ENCODE measurements at regions not wholly inside any gene's neighbourhood (a gene's known extent, or its start where the extent isn't known, plus 50 kb on each side); places are given as distances from the start of the nearest gene placed in this dataset.
"Not testable (repeated sequence)": the region's sequence is repeated elsewhere in the genome, so short reads cannot be mapped to it uniquely, and the experiment has no call there.

DNA sequence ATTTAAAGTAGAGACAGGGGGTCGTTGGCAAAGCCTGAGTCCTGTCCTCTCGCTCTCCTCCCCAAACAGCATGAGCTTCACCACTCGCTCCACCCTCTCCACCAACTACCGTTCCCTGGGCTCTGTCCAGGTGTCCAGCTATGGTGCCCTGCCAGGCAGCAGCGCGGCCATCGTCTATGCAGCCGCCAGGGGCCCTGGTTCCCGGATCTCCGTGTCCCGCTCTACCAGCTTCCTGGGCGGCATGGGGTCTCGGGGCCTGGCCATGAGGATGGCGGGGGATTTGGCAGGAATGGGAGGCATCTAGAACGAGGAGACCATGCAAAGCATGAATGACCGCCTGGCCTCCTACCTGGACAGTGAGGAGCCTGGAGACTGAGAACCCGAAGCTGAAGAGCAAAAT is 1117.2 kb upstream of the MIR17HG start:
- DNase-seq = no peak

DNA sequence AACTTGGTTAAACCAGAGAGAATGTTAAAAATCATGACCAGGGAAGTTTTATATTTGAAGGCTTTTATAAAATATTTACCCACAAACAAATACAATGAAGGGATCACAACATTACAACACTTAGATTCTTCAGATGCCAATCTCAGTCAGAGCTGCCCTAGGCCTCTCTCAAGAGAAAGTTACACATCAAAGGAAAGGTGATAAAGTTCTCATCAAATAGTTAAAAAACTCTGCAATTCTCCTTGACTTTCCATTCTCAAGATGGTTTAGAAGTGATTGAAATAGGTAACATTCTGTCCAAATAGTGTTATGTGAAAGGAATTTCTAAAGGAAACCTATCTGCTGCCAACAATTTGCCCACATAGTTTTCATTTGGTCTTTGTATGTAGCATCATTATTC is 1115.2 kb upstream of the MIR17HG start:
- DNase-seq = no peak

DNA sequence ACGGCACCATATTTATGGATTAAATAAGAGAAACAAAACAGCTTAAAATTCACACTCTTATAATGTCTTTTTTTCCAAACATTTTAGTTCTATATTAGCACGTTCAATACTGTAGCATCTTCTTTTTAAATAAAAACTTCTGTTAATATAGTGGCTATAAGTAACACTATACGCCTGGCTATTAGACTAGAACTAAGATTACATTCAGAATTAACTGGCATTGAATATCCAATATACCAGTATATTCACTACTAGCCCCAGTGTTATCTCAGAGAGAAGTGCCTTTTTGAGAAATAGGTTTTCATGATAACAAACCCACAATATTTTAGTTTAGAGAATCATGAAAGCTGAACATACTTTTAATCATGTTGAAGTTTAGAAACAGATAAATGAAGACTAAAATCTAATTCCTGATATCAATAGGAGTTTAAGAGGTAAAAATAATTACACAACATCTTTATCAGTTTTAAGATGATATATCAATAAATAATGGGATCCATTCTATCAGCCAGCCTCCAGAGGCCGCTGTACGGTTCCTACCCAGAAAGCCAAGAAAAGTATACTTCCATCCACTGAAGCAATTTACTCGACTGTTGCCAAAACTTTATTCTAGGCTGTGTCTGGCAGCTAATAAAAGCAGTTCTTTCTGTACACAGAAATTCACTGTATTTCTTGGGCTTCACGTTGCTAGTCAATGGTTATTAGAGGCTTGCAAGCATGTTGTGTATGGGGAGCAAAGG is 1113.4 kb upstream of the MIR17HG start:
- DNase-seq = no peak

DNA sequence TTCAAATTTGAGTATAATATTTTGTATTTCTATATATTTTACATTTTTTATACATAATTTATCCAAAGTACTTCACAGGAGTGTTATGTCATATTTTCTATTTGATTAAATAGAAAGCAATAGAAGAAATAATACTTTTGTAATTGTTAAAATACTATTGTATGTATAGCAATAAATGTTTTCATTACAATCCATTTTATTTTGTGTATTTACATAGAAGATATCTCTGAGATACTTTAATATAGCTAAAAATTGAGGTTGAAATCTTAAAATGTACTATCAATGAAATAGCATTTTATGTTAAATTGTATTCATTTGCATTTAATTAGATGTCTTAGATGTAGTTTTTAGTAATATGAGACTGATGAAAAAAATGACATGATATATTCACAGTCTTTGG is 1109.6 kb upstream of the MIR17HG start:
- DNase-seq = no peak

DNA sequence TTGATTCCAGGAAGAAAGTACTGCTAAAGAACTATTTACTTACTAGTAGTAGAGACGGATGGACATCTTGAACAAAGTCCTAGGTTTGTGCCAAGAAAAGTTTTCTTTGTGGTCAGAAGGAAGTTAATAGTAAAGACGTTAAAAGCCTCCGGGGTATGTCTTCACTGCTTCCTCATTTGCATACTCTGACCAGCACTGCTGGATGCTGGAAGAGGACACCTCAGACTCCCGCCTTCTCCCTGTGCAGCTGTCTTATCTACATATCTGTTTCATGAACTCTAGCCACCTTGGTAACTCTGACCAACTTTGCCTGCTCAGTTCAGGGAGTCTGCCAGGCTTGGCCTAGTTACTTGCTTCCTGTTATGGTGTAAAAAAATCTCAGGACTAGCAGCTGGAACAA is 1109.1 kb upstream of the MIR17HG start:
- no peak for DNase-seq

DNA sequence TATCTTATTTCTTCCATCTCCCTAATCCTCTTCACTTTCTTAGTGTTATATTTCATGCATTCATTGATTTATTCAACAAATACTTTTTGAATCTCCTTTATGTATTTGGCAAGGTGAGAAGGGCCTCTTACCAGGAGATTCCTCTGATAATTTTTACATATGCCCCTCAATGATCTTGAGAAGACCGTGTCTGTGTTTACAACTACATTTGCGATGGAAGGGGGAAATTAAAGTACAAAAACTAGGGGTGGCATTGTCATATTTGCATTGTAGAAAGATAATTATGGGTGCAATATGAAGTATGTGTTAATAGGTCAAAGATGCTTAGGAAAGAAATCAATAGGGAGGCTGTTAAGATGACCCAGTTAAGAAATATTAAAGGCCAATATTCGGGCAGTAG is 1108.4 kb upstream of the MIR17HG start:
- DNase-seq = no peak

DNA sequence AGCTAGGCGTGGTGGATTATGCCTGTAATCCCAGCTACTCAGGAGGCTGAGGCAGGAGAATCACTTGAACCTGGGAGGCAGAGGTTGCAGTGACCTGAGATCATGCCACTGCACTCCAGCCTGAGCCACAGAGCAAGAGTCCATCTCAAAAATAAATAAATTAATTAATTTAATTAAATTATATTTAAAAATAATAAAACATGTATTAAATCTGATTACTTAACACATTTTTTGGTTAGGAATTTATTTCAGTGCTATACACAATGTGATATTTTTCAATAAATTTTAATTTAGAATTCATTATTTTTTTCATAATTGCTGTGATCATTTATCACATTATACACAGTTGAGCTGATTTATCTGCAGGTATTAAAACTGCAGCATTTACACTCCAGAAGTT is 1101.5 kb upstream of the MIR17HG start:
- no peak for DNase-seq

DNA sequence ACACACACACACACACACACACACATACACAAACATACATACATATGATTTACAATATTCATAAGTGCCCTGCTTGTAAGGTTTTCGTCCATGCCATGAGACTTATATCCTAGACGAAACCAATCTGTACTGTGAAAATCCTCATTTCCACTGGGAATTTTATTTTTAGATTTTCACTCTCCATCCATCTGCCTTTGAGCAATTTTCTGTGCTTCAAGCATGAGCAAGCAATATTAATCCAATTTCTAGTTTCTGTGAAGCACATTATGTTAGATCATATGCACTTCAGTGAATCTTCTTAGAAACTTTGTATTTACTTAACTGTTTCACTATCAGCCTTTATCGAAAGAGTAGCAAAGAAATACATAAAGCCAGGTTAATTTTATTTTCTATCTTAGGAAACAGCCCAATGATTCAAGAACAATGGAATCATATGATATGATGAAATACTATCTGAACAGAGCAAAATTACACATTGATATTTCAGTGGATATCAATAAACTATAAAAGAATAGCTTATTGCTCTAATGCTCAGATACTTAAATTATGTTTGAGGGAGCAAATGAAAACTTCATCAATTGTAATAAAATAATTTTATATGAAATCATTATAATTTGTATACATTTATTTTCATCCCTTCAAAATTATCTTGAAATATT is 1100.7 kb upstream of the MIR17HG start:
- no peak for DNase-seq

DNA sequence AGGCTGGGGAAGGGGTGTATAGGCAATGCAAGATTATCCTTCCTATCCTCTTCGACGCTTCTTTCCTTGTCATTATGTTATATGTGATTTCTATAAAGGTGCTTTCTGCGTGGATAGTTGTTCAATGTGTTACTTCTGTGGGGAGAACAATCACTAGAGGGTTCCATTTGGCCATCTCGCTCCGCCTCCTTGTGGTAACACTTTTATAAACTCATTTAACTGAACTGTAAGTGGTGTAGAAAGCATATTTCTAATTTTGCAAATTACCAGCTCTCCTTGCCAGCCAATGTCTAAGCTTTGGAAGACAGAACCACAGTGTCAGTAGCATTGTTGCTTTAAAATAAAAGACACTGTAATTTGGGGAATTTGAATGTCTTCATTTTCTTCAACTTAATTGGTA is 1093.7 kb upstream of the MIR17HG start:
- DNase-seq = no peak

DNA sequence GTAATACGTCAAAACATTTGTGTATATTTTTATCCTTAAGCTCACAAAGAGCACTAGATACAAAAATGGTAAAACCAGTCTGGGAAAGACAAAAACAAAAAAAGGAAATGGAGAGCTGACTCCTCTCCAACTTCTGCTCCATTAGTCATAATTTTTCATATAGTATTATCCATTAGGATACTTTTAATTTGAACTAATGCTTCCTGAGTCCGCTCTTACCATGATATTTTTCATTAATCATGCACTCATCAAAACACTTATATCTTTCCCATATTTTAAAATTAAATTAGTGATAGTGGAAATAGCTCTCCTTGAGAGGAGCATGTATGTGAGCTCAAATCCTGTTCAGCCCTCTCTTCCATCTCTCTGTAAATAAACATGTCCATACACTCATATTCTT is 1093.0 kb upstream of the MIR17HG start:
- DNase-seq = no peak

DNA sequence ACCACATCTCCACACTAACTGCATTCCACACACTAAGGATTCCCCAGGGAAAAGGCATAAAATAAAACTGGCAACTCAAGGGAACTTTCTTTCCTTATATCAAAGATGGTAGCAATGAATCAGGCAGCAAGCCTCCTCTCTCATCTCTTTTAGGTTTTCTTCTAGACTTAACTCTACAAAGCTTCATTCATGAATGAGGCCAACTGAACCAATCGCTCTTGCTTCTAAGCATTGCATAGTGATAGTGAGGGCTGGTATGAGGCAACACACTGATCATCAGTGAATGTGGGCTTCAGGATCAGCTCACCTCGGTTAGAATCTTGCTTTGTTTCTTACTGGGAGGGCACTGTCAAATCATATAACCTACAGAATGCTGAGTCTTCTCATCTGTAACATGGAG is 1090.7 kb upstream of the MIR17HG start:
- no peak for DNase-seq

DNA sequence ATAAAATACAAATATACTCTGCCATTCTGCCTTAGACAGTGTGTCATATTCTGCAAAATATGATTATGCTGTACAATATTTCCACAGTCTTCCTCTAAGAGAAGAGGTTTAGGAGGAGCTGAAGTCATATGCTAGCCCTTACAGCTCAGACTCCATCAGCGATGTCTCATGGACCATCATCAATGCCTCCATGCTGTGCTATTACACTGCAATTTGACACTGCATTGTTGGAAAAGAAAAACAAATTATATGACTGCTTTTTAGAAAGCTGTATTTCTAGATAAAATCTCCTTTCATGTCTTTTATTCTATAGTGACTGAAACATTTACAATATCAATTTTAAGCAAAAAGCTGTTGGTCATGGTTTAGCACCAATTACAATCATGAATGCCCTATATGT is 1089.4 kb upstream of the MIR17HG start:
- no peak for DNase-seq

DNA sequence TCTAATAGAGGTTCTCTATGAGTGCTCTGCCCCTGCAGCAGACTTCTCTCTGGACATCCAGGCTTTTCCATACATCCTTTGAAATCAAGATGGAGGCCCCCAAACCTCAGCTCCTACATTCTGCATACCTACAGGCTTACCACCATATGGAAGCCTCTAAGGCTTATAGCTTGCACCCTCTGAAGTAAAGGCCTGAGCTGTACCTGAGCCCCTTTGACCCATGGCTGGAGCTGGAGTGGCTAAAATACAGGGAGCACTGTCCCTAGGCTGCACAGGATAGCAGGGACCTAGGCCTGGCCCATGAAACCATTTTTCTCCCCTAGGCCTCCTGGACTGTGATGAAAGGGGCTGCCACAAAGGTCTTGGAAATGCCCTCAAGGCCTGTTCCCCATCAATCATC is 1086.1 kb upstream of the MIR17HG start:
- no peak for DNase-seq

DNA sequence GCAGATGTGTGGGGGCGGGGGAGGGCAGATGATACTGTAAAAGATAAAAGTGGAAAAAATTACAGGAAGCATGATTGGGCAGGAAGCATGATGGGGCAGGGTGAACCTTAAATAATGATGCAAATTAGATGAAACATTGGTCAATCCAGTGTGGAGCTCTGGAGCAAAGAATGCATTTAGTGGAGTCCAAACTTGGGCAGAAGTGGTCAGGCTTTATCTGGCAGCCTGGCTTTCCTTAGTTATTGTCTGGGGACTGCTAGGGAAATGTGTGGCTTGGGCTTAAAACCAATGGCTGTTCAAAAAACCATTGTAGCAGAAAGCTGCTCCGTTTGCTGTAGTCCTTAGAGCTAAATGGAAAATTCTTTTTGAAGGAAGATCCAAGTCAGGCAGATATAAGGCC is 1077.3 kb upstream of the MIR17HG start:
- no peak for DNase-seq

DNA sequence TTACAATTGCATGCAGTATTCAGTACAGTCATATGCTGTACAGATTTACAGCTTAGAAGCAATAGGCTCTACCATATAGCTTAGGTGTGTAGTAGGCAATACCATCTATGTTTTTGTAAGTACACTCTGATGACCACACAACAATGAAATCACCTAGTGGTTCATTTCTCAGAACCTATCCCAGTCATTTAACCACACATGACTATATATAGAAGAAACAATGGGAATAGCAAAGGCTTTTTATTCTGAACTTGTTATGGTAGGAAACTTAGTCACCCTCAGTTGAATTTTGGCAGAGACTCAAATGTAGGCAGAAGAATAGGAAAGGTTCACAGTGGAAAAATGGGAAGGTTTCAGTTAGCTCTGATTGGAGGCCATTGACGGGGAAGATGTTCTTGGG is 1075.1 kb upstream of the MIR17HG start:
- no peak for DNase-seq

DNA sequence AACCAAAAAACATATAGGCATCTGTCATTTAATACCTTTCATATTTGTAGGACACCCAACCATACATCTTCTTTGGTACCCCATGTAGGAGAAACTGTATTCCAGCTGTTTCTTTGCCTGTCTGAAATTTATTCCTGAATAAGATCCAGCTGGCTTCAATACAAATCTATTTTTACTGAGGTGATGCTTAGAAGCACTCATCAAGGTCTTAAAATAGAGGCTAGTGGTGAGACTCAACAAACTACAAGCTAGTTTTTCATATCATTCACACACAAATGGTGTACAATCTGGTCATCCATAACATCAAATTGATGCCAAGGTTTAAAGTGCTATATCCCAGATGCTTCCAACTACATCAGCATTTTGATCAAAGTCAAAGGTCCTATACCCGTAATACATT is 1071.3 kb upstream of the MIR17HG start:
- DNase-seq = no peak

DNA sequence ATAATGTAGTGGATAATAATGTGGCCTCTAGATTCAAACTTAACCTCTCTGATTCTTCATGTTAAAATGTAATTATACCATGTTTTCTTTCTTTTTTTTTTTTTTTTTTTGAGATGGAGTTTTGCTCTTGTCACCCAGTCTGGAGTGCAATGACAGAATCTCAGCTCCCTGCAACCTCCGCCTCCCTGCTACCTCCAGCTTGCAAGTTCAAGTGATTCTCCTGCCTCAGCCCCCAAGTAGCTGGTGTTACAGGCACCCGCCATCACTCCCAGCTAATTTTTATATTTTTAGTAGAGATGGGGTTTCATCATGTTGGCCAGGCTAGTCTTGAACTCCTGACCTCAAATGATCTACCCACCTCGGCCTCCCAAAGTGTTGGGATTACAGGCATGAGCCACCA is 1069.3 kb upstream of the MIR17HG start:
- DNase-seq = not testable (repeated sequence)

DNA sequence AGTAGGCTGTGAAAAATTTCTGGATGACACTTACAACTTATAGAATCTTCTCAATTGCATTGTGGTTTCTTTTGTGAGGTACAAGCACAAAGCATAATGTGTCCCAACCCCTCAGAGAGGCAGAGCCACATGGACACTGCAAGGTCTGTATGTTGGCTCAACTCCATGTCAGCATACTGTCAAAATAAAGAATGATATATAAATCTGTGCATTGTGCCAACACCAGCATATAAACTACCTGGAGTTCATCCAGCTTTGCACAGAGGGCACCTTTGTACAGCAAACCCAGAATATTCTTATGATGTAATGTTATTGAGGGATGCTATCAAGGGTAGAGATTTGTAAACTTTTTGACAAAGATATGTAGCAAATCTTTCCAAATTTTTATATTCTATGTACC is 1065.8 kb upstream of the MIR17HG start:
- DNase-seq = no peak

DNA sequence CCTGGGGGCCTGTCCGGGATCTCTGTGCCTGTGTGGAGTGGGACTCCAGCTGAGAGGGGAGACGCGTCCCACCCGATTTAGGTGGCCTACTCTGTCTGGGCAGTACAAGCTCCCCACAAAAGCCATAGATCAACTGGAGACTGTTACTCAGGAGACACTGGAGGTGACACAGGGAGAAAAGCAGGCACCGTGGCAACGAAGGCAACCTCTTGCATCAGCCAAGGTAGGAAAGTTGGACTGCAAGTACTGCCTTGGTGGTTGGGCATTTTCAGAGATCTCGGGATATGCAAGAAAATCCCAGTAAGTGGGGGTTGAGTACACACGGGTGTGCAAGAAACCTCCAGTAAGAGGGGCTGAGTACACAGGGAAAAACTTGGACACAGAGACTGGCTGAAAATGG is 1060.0 kb upstream of the MIR17HG start:
- DNase-seq = no peak

DNA sequence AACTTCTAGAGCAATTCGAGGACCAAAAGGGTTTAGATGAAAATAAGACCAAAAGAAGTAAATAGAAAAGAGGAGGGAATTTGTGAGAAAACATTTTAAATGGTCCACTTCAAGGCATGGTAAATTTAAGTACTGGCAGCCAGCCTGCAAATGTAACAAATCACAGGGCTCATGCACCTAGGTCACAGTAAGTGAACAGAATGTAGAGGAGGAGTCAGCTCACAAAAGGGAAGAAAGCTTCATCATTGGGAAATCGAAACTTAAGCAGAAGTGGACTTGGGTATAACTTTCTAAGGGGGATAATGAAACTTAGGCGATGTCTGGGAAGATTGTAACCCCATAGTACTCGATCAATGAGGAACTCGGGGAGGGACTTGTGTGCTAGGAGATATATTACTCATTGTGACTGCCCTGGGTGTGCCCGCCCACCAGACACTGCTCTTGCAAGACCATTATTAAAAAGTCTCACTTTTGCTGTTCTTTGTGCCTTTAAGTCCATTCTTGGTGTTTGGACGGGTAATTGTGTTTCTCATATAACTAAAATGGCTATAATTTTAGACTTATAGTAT is 1053.6 kb upstream of the MIR17HG start:
- no peak for DNase-seq

DNA sequence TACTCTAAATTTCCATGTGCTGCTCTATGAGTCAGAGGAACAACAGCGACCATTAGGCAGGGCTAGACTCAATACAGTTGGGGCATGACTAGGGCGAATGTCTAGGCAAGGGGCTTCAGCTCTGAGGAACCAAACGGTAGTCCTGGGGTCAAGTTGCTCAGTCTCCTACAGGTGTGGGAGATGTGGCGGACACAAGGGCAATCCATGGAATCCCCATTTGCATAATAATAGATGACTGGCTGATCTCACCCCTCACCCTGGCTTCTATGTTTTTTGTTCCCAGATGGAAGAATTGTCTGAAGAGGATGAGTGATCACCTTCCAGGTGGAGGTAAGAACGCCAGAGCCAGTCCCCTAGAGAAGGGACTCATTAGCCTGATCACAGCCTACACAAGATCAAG is 1048.2 kb upstream of the MIR17HG start:
- no peak for DNase-seq

DNA sequence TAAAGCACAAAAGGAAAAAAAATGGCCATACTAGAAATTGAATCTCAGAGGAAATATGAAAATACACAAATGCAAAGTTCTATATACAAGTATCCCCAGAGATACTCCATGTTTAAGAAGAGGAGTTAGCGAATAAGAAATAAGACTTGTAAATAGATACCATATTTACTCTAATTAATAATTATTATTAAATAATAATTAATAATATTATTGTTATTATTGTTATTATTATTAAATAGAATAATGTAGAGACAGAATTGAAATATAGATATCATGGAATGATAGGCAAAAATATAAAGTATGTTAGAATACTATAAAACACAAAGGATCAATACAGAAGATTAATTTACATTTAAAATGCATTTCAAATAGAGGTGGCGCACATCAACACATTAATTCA is 1047.5 kb upstream of the MIR17HG start:
- no peak for DNase-seq

DNA sequence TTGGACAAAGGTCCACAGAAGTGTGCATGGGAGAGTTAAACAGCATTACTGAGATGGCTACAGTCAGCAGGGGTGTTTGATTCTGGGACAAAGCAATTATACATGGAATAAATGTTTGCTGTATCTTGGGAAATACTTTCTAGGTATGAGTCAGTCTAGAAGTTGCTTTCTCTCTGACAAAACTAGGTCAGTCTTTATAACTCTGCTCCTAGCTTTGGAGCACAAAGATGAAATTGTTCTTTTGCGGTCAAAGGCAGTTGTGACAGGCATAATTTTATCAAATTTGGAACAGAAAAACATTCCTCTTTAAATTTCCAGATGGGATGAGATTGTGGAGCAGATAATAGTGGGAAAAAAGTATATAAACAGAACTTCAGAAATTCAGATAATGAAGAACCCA is 1045.4 kb upstream of the MIR17HG start:
- DNase-seq = no peak

DNA sequence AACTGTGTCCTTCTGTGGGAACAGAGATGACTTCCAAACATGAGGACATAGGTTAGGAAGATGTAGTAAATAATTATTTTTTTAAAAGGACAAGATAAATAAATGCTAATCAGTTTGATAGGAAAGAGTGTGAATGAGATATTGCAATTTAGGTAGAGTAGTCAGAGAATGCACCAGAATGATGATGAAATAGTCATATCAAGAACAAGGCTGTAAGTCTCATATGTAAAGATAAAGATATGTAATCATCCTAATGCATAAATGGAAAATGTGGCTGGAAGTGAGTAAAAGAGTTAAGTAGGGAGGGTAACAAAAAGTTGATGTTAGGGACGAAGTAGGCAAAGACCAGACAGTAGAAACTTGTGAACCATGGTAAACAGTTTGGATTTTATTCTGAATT is 1041.7 kb upstream of the MIR17HG start:
- no peak for DNase-seq

DNA sequence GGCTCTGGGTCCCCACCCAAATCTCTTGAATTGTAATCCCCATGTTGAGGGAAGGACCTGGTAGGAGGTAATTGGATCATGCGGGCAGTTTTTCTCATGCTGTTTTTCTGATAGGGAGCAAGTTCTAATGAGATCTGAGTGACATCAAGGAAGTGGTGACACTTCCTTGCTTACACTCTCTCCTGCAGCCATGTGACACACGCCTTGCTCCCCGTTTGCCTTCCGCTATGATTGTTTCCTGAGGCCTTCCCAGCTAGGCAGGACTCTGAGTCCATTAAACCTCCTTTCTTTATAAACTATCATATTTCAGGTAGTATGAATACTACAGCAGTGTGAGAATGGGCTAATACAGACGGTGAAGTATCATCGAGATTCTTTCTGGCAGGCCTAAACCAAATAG is 1040.4 kb upstream of the MIR17HG start:
- DNase-seq = no peak

Measured in NCI-H1092 (cell line).